ENCODE measurements at regions not wholly inside any gene's neighbourhood (a gene's known extent, or its start where the extent isn't known, plus 50 kb on each side); places are given as distances from the start of the nearest gene placed in this dataset.
A peak's percentile ranks its signal among the peaks of the same experiment; 100 is the strongest.

DNA sequence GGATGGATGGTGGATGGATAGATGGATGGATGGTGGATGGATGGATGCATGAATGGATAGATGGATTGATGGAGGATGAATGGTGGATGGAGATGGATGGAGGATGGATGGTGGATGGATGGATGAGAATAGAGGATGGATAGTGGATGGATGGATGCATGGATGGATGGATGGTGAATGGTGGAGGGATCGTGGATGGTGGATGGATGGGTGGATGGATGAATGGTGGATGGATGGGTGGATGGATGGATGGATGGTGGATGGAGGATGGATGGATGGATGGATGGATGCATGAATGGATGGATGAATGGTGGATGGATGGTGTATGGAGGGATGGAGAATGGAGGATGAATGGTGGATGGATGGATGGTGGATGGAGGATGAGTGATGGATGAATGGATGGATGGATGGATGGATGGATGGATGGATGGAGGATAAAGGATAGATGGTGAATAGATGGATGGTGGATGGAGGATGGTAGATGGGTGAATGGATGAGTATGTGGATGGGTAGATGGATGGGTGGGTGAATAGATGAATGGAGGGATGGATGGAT, 76.3 kb downstream of the PDGFA start:
- Histone ChIP-seq H3K23ac (ENCODE audit: low read depth, low read length, poor library complexity) (peak overlapping the region; percentile 55), H3K18ac (ENCODE audit: low read length) (no peak overlapping the region), H3K4me2 (ENCODE audit: insufficient read depth, low read length, poor library complexity, severe bottlenecking) (no peak overlapping the region), H2BK5ac (ENCODE audit: low read length) (no peak overlapping the region), H3K14ac (ENCODE audit: low read length) (peak overlapping the region; percentile 56), H3K4me1 (ENCODE audit: control insufficient read depth in 2 of 2, insufficient read depth in 1 of 2, low read depth in 1 of 2, low read length in 2 of 2) (peaks cover 0 to 9% of the 10 kb centered on the region in 2 donors), H2BK12ac (ENCODE audit: low read length) (no peak overlapping the region), H3K79me1 (ENCODE audit: low read depth, low read length) (peaks cover 4% of the 10 kb centered on the region), H2AFZ (ENCODE audit: low read length) (no peak overlapping the region), H2BK15ac (ENCODE audit: low read length) (no peak overlapping the region), H2BK120ac (ENCODE audit: low read depth, low read length) (no peak overlapping the region), H3K27ac (replicated peaks; ENCODE audit: low read length) (no peak overlapping the region), H2AK5ac (ENCODE audit: low read depth, low read length) (no peak overlapping the region), H3K27me3 (ENCODE audit: control insufficient read depth in 3 of 3, insufficient read depth in 3 of 3, low read depth in 1 of 3, low read length in 3 of 3) (peaks cover 0 to 7% (median 0%) of the 10 kb centered on the region in 3 experiments), H3K4ac (ENCODE audit: low read length) (no peak overlapping the region), H3K36me3 (replicated peaks in 1 of 2; ENCODE audit: control insufficient read depth in 2 of 2, insufficient read depth in 2 of 2, low read length in 2 of 2) (no peaks in the 10 kb centered on the region), H3K4me3 (ENCODE audit: low read length in 2 of 2) (no peak overlapping the region), H4K91ac (ENCODE audit: low read depth, low read length, poor library complexity) (no peak overlapping the region), H3K9ac (ENCODE audit: low read depth, low read length, poor library complexity) (no peak overlapping the region), H3K9me3 (replicated peaks in 1 of 2; ENCODE audit: control insufficient read depth in 2 of 2, insufficient read depth in 1 of 2, low read depth in 1 of 2, low read length in 2 of 2) (peaks cover 0 to 2% of the 10 kb centered on the region in 2 donors), H4K8ac (ENCODE audit: low read depth, low read length) (no peak overlapping the region)
- WGBS, 2 donors (ENCODE audit: extremely low coverage in 2 of 2, insufficient read length in 2 of 2, insufficient replicate concordance in 1 of 2), result 100% methylated on average over 1 of the region's 1 CpG; no CpG with 5 or more reads in 1 of the 2 donors
- DNase-seq (ENCODE audit: low spot score), result no peak

DNA sequence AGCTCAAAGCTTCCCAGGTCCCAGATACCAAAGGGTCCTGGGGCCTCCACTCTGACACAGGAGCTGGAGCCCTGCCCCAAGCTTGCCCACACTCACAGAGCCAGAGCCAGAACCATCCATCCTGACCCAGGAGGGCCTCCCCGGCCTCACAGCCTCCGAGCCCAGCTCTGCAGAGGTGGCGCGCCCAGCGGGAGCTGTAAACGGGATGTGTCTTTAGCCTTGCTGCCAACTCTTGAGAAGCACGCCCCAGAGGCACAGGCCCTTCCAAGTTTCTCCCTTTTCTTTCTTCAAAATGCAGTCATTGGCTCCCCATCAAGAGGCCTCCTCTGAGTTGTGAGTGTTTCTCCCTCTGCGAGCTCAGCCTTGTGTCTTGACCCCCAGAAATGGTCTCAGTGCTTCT, 75.0 kb downstream of the PDGFA start:
- Histone ChIP-seq H3K27ac (replicated peaks; ENCODE audit: low read length) (no peak overlapping the region), H2BK12ac (ENCODE audit: low read length) (peak overlapping the region; percentile 99)

DNA sequence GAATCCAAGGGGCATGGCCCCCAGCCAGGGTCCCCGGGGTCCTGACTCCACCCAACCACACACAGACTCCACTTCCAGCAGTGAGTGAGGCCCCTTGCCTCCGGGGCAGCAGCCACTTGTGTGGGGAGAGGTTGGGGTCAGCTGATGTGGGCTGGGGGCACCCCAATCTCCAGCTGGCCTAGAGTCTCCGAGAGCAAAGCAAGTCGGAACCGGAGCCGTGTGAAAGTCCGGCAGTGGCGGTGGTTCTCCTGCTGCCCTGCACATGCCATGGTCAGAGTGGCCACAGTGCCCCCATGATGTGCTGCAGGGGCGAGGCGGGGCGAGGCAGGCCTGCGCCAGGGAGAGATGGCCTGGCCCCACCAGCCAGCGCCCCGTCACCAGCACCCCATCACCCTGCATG, 74.6 kb downstream of the PDGFA start:
- no peak for DNase-seq (ENCODE audit: low spot score)
- Histone ChIP-seq H3K4me3 (ENCODE audit: low read length in 2 of 2) (no peak overlapping the region), H3K79me1 (ENCODE audit: low read depth, low read length) (peaks cover 4% of the 10 kb centered on the region), H4K8ac (ENCODE audit: low read depth, low read length) (peak overlapping the region; percentile 65), H2BK12ac (ENCODE audit: low read length) (peak overlapping the region; percentile 99), H3K18ac (ENCODE audit: low read length) (peak overlapping the region; percentile 86), H3K4ac (ENCODE audit: low read length) (no peak overlapping the region), H3K4me2 (ENCODE audit: insufficient read depth, low read length, poor library complexity, severe bottlenecking) (no peak overlapping the region), H2AFZ (ENCODE audit: low read length) (no peak overlapping the region), H3K9ac (ENCODE audit: low read depth, low read length, poor library complexity) (no peak overlapping the region), H2BK15ac (ENCODE audit: low read length) (peak overlapping the region; percentile 99), H2BK5ac (ENCODE audit: low read length) (peak overlapping the region; percentile 82), H3K9me3 (replicated peaks in 1 of 2; ENCODE audit: control insufficient read depth in 2 of 2, insufficient read depth in 1 of 2, low read depth in 1 of 2, low read length in 2 of 2) (peaks cover 0 to 2% of the 10 kb centered on the region in 2 donors), H2AK5ac (ENCODE audit: low read depth, low read length) (peak overlapping the region; percentile 100), H2BK120ac (ENCODE audit: low read depth, low read length) (peak overlapping the region; percentile 99), H3K36me3 (replicated peaks in 1 of 2; ENCODE audit: control insufficient read depth in 2 of 2, insufficient read depth in 2 of 2, low read length in 2 of 2) (no peaks in the 10 kb centered on the region), H4K91ac (ENCODE audit: low read depth, low read length, poor library complexity) (no peak overlapping the region), H3K14ac (ENCODE audit: low read length) (peak overlapping the region; percentile 89), H3K27ac (replicated peaks; ENCODE audit: low read length) (no peak overlapping the region), H3K27me3 (ENCODE audit: control insufficient read depth in 3 of 3, insufficient read depth in 3 of 3, low read depth in 1 of 3, low read length in 3 of 3) (peaks cover 0 to 6% (median 0%) of the 10 kb centered on the region in 3 experiments), H3K4me1 (ENCODE audit: control insufficient read depth in 2 of 2, insufficient read depth in 1 of 2, low read depth in 1 of 2, low read length in 2 of 2) (peaks cover 0 to 12% of the 10 kb centered on the region in 2 donors), H3K23ac (ENCODE audit: low read depth, low read length, poor library complexity) (peak overlapping the region; percentile 31)
- WGBS, 2 donors (ENCODE audit: extremely low coverage in 2 of 2, insufficient read length in 2 of 2, insufficient replicate concordance in 1 of 2), result no CpG with 5 or more reads among the region's 14 CpGs

More for the DNA sequence above, 75.0 kb downstream of the PDGFA start:
- peak overlapping the region; percentile 91 for H3K23ac ChIP-seq (ENCODE audit: low read depth, low read length, poor library complexity)
- peak overlapping the region; percentile 82 for H2BK5ac ChIP-seq (ENCODE audit: low read length)
- H3K14ac ChIP-seq (ENCODE audit: low read length), result no peak overlapping the region
- H3K4ac ChIP-seq (ENCODE audit: low read length), result no peak overlapping the region
- H2AK5ac ChIP-seq (ENCODE audit: low read depth, low read length), result peak overlapping the region; percentile 100
- H3K4me2 ChIP-seq (ENCODE audit: insufficient read depth, low read length, poor library complexity, severe bottlenecking), result no peak overlapping the region
- no peaks in the 10 kb centered on the region for H3K36me3 ChIP-seq (replicated peaks in 1 of 2; ENCODE audit: control insufficient read depth in 2 of 2, insufficient read depth in 2 of 2, low read length in 2 of 2)
- H3K4me3 ChIP-seq (ENCODE audit: low read length in 2 of 2), result no peak overlapping the region
- H2BK120ac ChIP-seq (ENCODE audit: low read depth, low read length), result peak overlapping the region; percentile 99
- H3K18ac ChIP-seq (ENCODE audit: low read length), result peak overlapping the region; percentile 86
- peaks cover 0 to 2% of the 10 kb centered on the region in 2 donors for H3K9me3 ChIP-seq (replicated peaks in 1 of 2; ENCODE audit: control insufficient read depth in 2 of 2, insufficient read depth in 1 of 2, low read depth in 1 of 2, low read length in 2 of 2)
- WGBS, 2 donors (ENCODE audit: extremely low coverage in 2 of 2, insufficient read length in 2 of 2, insufficient replicate concordance in 1 of 2), result no CpG with 5 or more reads among the region's 8 CpGs
- H3K27me3 ChIP-seq (ENCODE audit: control insufficient read depth in 3 of 3, insufficient read depth in 3 of 3, low read depth in 1 of 3, low read length in 3 of 3), result peaks cover 0 to 2% (median 0%) of the 10 kb centered on the region in 3 experiments
- peaks cover 0 to 11% of the 10 kb centered on the region in 2 donors for H3K4me1 ChIP-seq (ENCODE audit: control insufficient read depth in 2 of 2, insufficient read depth in 1 of 2, low read depth in 1 of 2, low read length in 2 of 2)
- no peak overlapping the region for H4K91ac ChIP-seq (ENCODE audit: low read depth, low read length, poor library complexity)
- peak overlapping the region; percentile 99 for H2BK15ac ChIP-seq (ENCODE audit: low read length)
- peaks cover 4% of the 10 kb centered on the region for H3K79me1 ChIP-seq (ENCODE audit: low read depth, low read length)
- H4K8ac ChIP-seq (ENCODE audit: low read depth, low read length), result no peak overlapping the region
- H2AFZ ChIP-seq (ENCODE audit: low read length), result no peak overlapping the region
- no peak overlapping the region for H3K9ac ChIP-seq (ENCODE audit: low read depth, low read length, poor library complexity)
- DNase-seq (ENCODE audit: low spot score), result no peak

- H2AK5ac ChIP-seq (ENCODE audit: low read depth, low read length), result peak overlapping the region; percentile 100
- no peak overlapping the region for H4K91ac ChIP-seq (ENCODE audit: low read depth, low read length, poor library complexity)
- peaks cover 0 to 2% of the 10 kb centered on the region in 2 donors for H3K9me3 ChIP-seq (replicated peaks in 1 of 2; ENCODE audit: control insufficient read depth in 2 of 2, insufficient read depth in 1 of 2, low read depth in 1 of 2, low read length in 2 of 2)
- no peak overlapping the region for H3K14ac ChIP-seq (ENCODE audit: low read length)
- no peaks in the 10 kb centered on the region for H3K36me3 ChIP-seq (replicated peaks in 1 of 2; ENCODE audit: control insufficient read depth in 2 of 2, insufficient read depth in 2 of 2, low read length in 2 of 2)
- H2BK5ac ChIP-seq (ENCODE audit: low read length), result peak overlapping the region; percentile 91
- WGBS, 2 donors (ENCODE audit: extremely low coverage in 2 of 2, insufficient read length in 2 of 2, insufficient replicate concordance in 1 of 2), result no CpG with 5 or more reads among the region's 14 CpGs
- DNase-seq (ENCODE audit: low spot score), result no peak
- peaks cover 4% of the 10 kb centered on the region for H3K79me1 ChIP-seq (ENCODE audit: low read depth, low read length)
- no peak overlapping the region for H3K4me3 ChIP-seq (ENCODE audit: low read length in 2 of 2)
- no peak overlapping the region for H3K27ac ChIP-seq (replicated peaks; ENCODE audit: low read length)
- H2BK15ac ChIP-seq (ENCODE audit: low read length), result peak overlapping the region; percentile 99
- peaks cover 0 to 9% (median 0%) of the 10 kb centered on the region in 3 experiments for H3K27me3 ChIP-seq (ENCODE audit: control insufficient read depth in 3 of 3, insufficient read depth in 3 of 3, low read depth in 1 of 3, low read length in 3 of 3)
- peak overlapping the region; percentile 22 for H2AFZ ChIP-seq (ENCODE audit: low read length)
- peak overlapping the region; percentile 99 for H2BK12ac ChIP-seq (ENCODE audit: low read length)
- H3K4me1 ChIP-seq (ENCODE audit: control insufficient read depth in 2 of 2, insufficient read depth in 1 of 2, low read depth in 1 of 2, low read length in 2 of 2), result peaks cover 0 to 13% of the 10 kb centered on the region in 2 donors
- no peak overlapping the region for H3K23ac ChIP-seq (ENCODE audit: low read depth, low read length, poor library complexity)
- peak overlapping the region; percentile 70 for H3K9ac ChIP-seq (ENCODE audit: low read depth, low read length, poor library complexity)
- peak overlapping the region; percentile 99 for H2BK120ac ChIP-seq (ENCODE audit: low read depth, low read length)
- H4K8ac ChIP-seq (ENCODE audit: low read depth, low read length), result no peak overlapping the region
- H3K4me2 ChIP-seq (ENCODE audit: insufficient read depth, low read length, poor library complexity, severe bottlenecking), result no peak overlapping the region
- no peak overlapping the region for H3K4ac ChIP-seq (ENCODE audit: low read length)
- peak overlapping the region; percentile 95 for H3K18ac ChIP-seq (ENCODE audit: low read length)
Observed at GRCh38 chr7:445563-446288, 73.9 kb downstream of the PDGFA start.

Measured in neuronal stem cell (in vitro differentiated cells).